ENCODE measurements at regions not wholly inside any gene's neighbourhood (a gene's known extent, or its start where the extent isn't known, plus 50 kb on each side); places are given as distances from the start of the nearest gene placed in this dataset.
"Not testable (repeated sequence)": the region's sequence is repeated elsewhere in the genome, so short reads cannot be mapped to it uniquely, and the experiment has no call there.

- no peaks in the 10 kb centered on the region for H3K36me3 ChIP-seq (ENCODE audit: control insufficient read depth, insufficient read depth, low read length)
- TF ChIP-seq CTCF (IDR thresholded peaks at IDR 0.05; ENCODE audit: insufficient read depth, low read length, poor library complexity, severe bottlenecking): no peak
- no peaks in the 10 kb centered on the region for H3K27me3 ChIP-seq (replicated peaks; ENCODE audit: control insufficient read depth, insufficient read depth, low read length)
- DNase-seq (ENCODE audit: extremely low read depth, insufficient read length): no peak
- H3K4me3 ChIP-seq (replicated peaks; ENCODE audit: low read depth, low read length): no peak overlapping the region
These were observed 295.8 kb downstream of the MAGEB5 start for GRCh38 chrX:26511589-26512363.

GRCh38 chrX:26470941-26471340 lies 255.0 kb downstream of the MAGEB5 start:
- H3K4me3 ChIP-seq (replicated peaks; ENCODE audit: low read depth, low read length): no peak overlapping the region
- H3K27me3 ChIP-seq (replicated peaks; ENCODE audit: control insufficient read depth, insufficient read depth, low read length): no peaks in the 10 kb centered on the region
- no peaks in the 10 kb centered on the region for H3K36me3 ChIP-seq (ENCODE audit: control insufficient read depth, insufficient read depth, low read length)
- DNase-seq (ENCODE audit: extremely low read depth, insufficient read length): no peak
- no peak for TF ChIP-seq CTCF (IDR thresholded peaks at IDR 0.05; ENCODE audit: insufficient read depth, low read length, poor library complexity, severe bottlenecking)

- no peak for TF ChIP-seq CTCF (IDR thresholded peaks at IDR 0.05; ENCODE audit: insufficient read depth, low read length, poor library complexity, severe bottlenecking)
- no peaks in the 10 kb centered on the region for H3K36me3 ChIP-seq (ENCODE audit: control insufficient read depth, insufficient read depth, low read length)
These were observed 250.4 kb downstream of the MAGEB5 start for GRCh38 chrX:26466387-26466786.

GRCh38 chrX:26445288-26445687 lies 229.3 kb downstream of the MAGEB5 start:
- no peak for DNase-seq (ENCODE audit: extremely low read depth, insufficient read length)

More at GRCh38 chrX:26466387-26466786, 250.4 kb downstream of the MAGEB5 start:
- no peaks in the 10 kb centered on the region for H3K27me3 ChIP-seq (replicated peaks; ENCODE audit: control insufficient read depth, insufficient read depth, low read length)
- H3K4me3 ChIP-seq (replicated peaks; ENCODE audit: low read depth, low read length): no peak overlapping the region
- no peak for DNase-seq (ENCODE audit: extremely low read depth, insufficient read length)

GRCh38 chrX:26444417-26444816 lies 228.4 kb downstream of the MAGEB5 start:
- not testable (repeated sequence) for DNase-seq (ENCODE audit: extremely low read depth, insufficient read length); H3K36me3 ChIP-seq (ENCODE audit: control insufficient read depth, insufficient read depth, low read length)

More at GRCh38 chrX:26445288-26445687, 229.3 kb downstream of the MAGEB5 start:
- Histone ChIP-seq H3K36me3 (ENCODE audit: control insufficient read depth, insufficient read depth, low read length) (no peaks in the 10 kb centered on the region), H3K4me3 (replicated peaks; ENCODE audit: low read depth, low read length) (no peak overlapping the region), H3K27me3 (replicated peaks; ENCODE audit: control insufficient read depth, insufficient read depth, low read length) (no peaks in the 10 kb centered on the region)
- no peak for TF ChIP-seq CTCF (IDR thresholded peaks at IDR 0.05; ENCODE audit: insufficient read depth, low read length, poor library complexity, severe bottlenecking)

GRCh38 chrX:26442340-26442739 lies 226.4 kb downstream of the MAGEB5 start:
- DNase-seq (ENCODE audit: extremely low read depth, insufficient read length): no peak
- no peak overlapping the region for H3K4me3 ChIP-seq (replicated peaks; ENCODE audit: low read depth, low read length)
- no peaks in the 10 kb centered on the region for H3K27me3 ChIP-seq (replicated peaks; ENCODE audit: control insufficient read depth, insufficient read depth, low read length)
- no peaks in the 10 kb centered on the region for H3K36me3 ChIP-seq (ENCODE audit: control insufficient read depth, insufficient read depth, low read length)
- TF ChIP-seq CTCF (IDR thresholded peaks at IDR 0.05; ENCODE audit: insufficient read depth, low read length, poor library complexity, severe bottlenecking): no peak

More at GRCh38 chrX:26444417-26444816, 228.4 kb downstream of the MAGEB5 start:
- H3K27me3 ChIP-seq (replicated peaks; ENCODE audit: control insufficient read depth, insufficient read depth, low read length); H3K4me3 ChIP-seq (replicated peaks; ENCODE audit: low read depth, low read length): not testable (repeated sequence)
